Esophagus squamous epithelium (tissue), 5 donors: ENCODE measurements at regions not wholly inside any gene's neighbourhood (a gene's known extent, or its start where the extent isn't known, plus 50 kb on each side); places are given as distances from the start of the nearest gene placed in this dataset.

Experiments
- DNase-seq: peaks from one replicate; lab custom pipeline; 2025; lab: John Stamatoyannopoulos, UW
- H3K27ac ChIP-seq, 4 donors: fragments of 200-600 bp; sonication (generic); one replicate each; pipeline ENCODE4 v1.5.1; 2016 to 2019; ENCODE audit warnings: mild to moderate bottlenecking in 1 of 4
- H3K27me3 ChIP-seq, 4 donors: fragments of 200-600 bp; sonication (generic); 1 replicate in 3 of 4; 2 replicates in 1 of 4; pipeline versions ENCODE4 v1.5.1 to v1.6.0; 2017 to 2021; ENCODE audit warnings: antibody characterized with exemption in 1 of 4
- H3K36me3 ChIP-seq, 3 donors: fragments of 200-600 bp; sonication (generic); one replicate each; pipeline ENCODE4 v1.5.1; 2016 to 2019
- H3K4me1 ChIP-seq, 3 donors: fragments of 200-600 bp; sonication (generic); one replicate each; pipeline ENCODE4 v1.5.1; 2017 to 2019
- H3K4me3 ChIP-seq, 4 donors: fragments of 200-600 bp; sonication (generic); 1 replicate in 3 of 4; 2 replicates in 1 of 4; pipeline ENCODE4 v1.5.1; 2016 to 2019; ENCODE audit warnings: mild to moderate bottlenecking in 2 of 4, moderate library complexity in 1 of 4
- H3K9me3 ChIP-seq, 3 donors: fragments of 200-600 bp; sonication (generic); one replicate each; pipeline ENCODE4 v1.5.1; 2016 to 2019
- CTCF ChIP-seq, 6 experiments: fragments of 450-650 bp in 4 of 6; fragments of 200-600 bp in 2 of 6; sonication (generic) in 2 of 6; IDR thresholded peaks; one replicate each; pipeline ENCODE4 v1.5.1; 2016 to 2019; ENCODE audit warnings: antibody characterized with exemption in 6 of 6, mild to moderate bottlenecking in 4 of 6, moderate library complexity in 4 of 6
- POLR2A ChIP-seq, 4 donors: fragments of 450-650 bp; IDR thresholded peaks; one replicate each; pipeline ENCODE4 v1.6.1; 2017; ENCODE audit warnings: antibody characterized with exemption in 4 of 4, mild to moderate bottlenecking in 4 of 4, moderate library complexity in 3 of 4
- WGBS, 2 donors: methylation state at CpG; one replicate each; pipeline ENCODE4 v1.1.5; 2018; 5-methylcytosine and 5-hydroxymethylcytosine counted together
- intact Hi-C: fragments of 100-400 bp; cut with DNase I; formaldehyde crosslinking; loops from one replicate; pipeline ENCODE4 v1.15.0; 2022
- donor health status: DM: yes; HTN: yes; CAD: no.

- intact Hi-C loops = no loop called here
- Histone ChIP-seq H3K4me3 (no peak overlapping the region), H3K9me3 (no peaks in the 10 kb centered on the region), H3K4me1 (peaks cover 18 to 54% (median 30%) of the 10 kb centered on the region in 3 donors), H3K27me3 (no peaks in the 10 kb centered on the region), H3K27ac (peak overlapping the region in 2 of 4 donors; percentile 79 to 84), H3K36me3 (no peaks in the 10 kb centered on the region)
- DNase-seq = no peak
- WGBS, 2 donors = 64 to 83% methylated on average over 3 to 6 of the region's 6 CpGs
- TF ChIP-seq POLR2A (IDR thresholded peaks at IDR 0.05) (no peak), CTCF (IDR thresholded peaks at IDR 0.05) (no peak)
Observed at GRCh38 chr1:235059221-235059620, 69.4 kb downstream of the TOMM20 start.

GRCh38 chr1:235058695-235059094 is 69.9 kb downstream of the TOMM20 start:
- Histone ChIP-seq H3K4me1 (peaks cover 18 to 49% (median 30%) of the 10 kb centered on the region in 3 donors), H3K36me3 (no peaks in the 10 kb centered on the region), H3K27me3 (no peaks in the 10 kb centered on the region), H3K4me3 (no peak overlapping the region), H3K9me3 (no peaks in the 10 kb centered on the region), H3K27ac (no peak overlapping the region)
- TF ChIP-seq POLR2A (IDR thresholded peaks at IDR 0.05) (no peak), CTCF (IDR thresholded peaks at IDR 0.05) (no peak)
- DNase-seq = no peak
- WGBS, 2 donors = 67 to 100% methylated on average over 1 of the region's 1 CpG
- intact Hi-C loops = no loop called here

- no peaks in the 10 kb centered on the region for H3K9me3 ChIP-seq
- intact Hi-C loops = no loop called here
- H3K27ac ChIP-seq = peak overlapping the region in 1 of 4 donors; percentile 62
- H3K4me3 ChIP-seq = no peak overlapping the region
- 88 to 94% methylated on average over 11 to 12 of the region's 12 CpGs for WGBS, 2 donors
- H3K36me3 ChIP-seq = no peaks in the 10 kb centered on the region
- peaks cover 14 to 39% (median 20%) of the 10 kb centered on the region in 3 donors for H3K4me1 ChIP-seq
- DNase-seq = no peak
- H3K27me3 ChIP-seq = no peaks in the 10 kb centered on the region
- TF ChIP-seq POLR2A (IDR thresholded peaks at IDR 0.05) = no peak
Observed at GRCh38 chr1:235057385-235058306, 71.0 kb downstream of the TOMM20 start.

- Histone ChIP-seq H3K27ac (peak overlapping the region in 1 of 4 donors; percentile 62), H3K4me1 (peaks cover 11 to 35% (median 15%) of the 10 kb centered on the region in 3 donors), H3K9me3 (no peaks in the 10 kb centered on the region), H3K4me3 (no peak overlapping the region), H3K27me3 (no peaks in the 10 kb centered on the region), H3K36me3 (no peaks in the 10 kb centered on the region)
- peak in 2 of 6 experiments; percentile 39 to 85 for TF ChIP-seq CTCF (IDR thresholded peaks at IDR 0.05)
- TF ChIP-seq POLR2A (IDR thresholded peaks at IDR 0.05) = no peak
- 78 to 79% methylated on average over 5 to 6 of the region's 7 CpGs for WGBS, 2 donors
- no peak for DNase-seq
- intact Hi-C loops = no loop called here
Observed at GRCh38 chr1:235056937-235057336, 71.7 kb downstream of the TOMM20 start.

- intact Hi-C loops = no loop called here
Observed at GRCh38 chr1:235054936-235055335, 73.7 kb downstream of the TOMM20 start.

More at GRCh38 chr1:235054936-235055335, 73.7 kb downstream of the TOMM20 start:
- Histone ChIP-seq H3K4me1 (peaks cover 0 to 24% (median 4%) of the 10 kb centered on the region in 3 donors), H3K9me3 (no peaks in the 10 kb centered on the region), H3K36me3 (no peaks in the 10 kb centered on the region), H3K27me3 (no peaks in the 10 kb centered on the region), H3K27ac (no peak overlapping the region), H3K4me3 (no peak overlapping the region)
- DNase-seq = no peak
- WGBS, 2 donors = 82 to 87% methylated on average over 8 to 13 of the region's 13 CpGs
- TF ChIP-seq CTCF (IDR thresholded peaks at IDR 0.05) (no peak), POLR2A (IDR thresholded peaks at IDR 0.05) (no peak)
